Astrocyte of the cerebellum (primary cell): ENCODE measurements at regions not wholly inside any gene's neighbourhood (a gene's known extent, or its start where the extent isn't known, plus 50 kb on each side); places are given as distances from the start of the nearest gene placed in this dataset.

Experiments used
- DNase-seq: peaks from one replicate; pipeline ENCODE4 v3.0.0-alpha.2; 2011; ENCODE audit warnings: low read depth
- H3K4me3 ChIP-seq: 2 replicates; pipeline ENCODE4 v1.5.1; 2011; ENCODE audit warnings: mild to moderate bottlenecking, low read depth, low read length, moderate library complexity
- in situ Hi-C: cut with HindIII; loops from 2 replicates; pipeline ENCODE4 v1.10.0; 2017; ENCODE audit warnings: low sequenced_read_pairs
- TF ChIP-seq, protein P1 (sequence below): IDR thresholded peaks from 2 replicates; pipeline ENCODE4 v1.5.1; 2012; ENCODE audit warnings: low read length, low read depth, moderate library complexity, mild to moderate bottlenecking; ENCODE audit errors: missing control alignments

GRCh38 chr10:3471472-3471871, 298.9 kb upstream of the PITRM1 start:
- in situ Hi-C loops, result no loop called here
- DNase-seq, result no peak
- TF ChIP-seq, protein P1, sequence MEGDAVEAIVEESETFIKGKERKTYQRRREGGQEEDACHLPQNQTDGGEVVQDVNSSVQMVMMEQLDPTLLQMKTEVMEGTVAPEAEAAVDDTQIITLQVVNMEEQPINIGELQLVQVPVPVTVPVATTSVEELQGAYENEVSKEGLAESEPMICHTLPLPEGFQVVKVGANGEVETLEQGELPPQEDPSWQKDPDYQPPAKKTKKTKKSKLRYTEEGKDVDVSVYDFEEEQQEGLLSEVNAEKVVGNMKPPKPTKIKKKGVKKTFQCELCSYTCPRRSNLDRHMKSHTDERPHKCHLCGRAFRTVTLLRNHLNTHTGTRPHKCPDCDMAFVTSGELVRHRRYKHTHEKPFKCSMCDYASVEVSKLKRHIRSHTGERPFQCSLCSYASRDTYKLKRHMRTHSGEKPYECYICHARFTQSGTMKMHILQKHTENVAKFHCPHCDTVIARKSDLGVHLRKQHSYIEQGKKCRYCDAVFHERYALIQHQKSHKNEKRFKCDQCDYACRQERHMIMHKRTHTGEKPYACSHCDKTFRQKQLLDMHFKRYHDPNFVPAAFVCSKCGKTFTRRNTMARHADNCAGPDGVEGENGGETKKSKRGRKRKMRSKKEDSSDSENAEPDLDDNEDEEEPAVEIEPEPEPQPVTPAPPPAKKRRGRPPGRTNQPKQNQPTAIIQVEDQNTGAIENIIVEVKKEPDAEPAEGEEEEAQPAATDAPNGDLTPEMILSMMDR, result no peak
- no peak overlapping the region for H3K4me3 ChIP-seq

GRCh38 chr10:3470191-3470590, 297.6 kb upstream of the PITRM1 start:
- TF ChIP-seq, protein P1, result no peak
- no peak for DNase-seq
- in situ Hi-C loops, result no loop called here
- H3K4me3 ChIP-seq, result no peak overlapping the region

DNA sequence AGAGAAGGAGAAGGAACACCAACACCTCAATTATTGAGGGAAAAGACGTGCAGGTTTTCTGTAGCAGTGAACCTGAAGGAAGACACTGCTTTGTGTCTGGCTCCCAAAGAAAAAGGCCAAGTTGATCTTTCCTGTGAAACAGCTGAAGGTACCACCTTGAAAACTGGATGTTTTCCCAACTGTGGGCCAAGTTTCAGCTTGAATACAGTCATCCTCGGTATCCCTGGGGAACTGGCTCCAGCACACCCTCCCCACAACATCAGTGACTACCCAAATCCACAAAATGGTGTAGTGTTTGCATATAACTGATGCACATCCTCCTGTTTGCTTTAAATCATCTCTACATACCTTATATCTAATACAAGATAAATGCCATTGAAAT, 297.0 kb upstream of the PITRM1 start:
- DNase-seq, result no peak
- in situ Hi-C loops, result no loop called here
- no peak overlapping the region for H3K4me3 ChIP-seq
- TF ChIP-seq, protein P1, result no peak

- DNase-seq, result peak; percentile 88
- in situ Hi-C loops, result no loop called here
- H3K4me3 ChIP-seq, result no peak overlapping the region
- TF ChIP-seq, protein P1, result no peak
Observed at GRCh38 chr10:3468919-3469638, 296.5 kb upstream of the PITRM1 start.

- peak overlapping the region; percentile 15 for H3K4me3 ChIP-seq
- DNase-seq, result peak; percentile 98
- in situ Hi-C loops, result no loop called here
- TF ChIP-seq, protein P1, result peak; percentile 45
Observed at GRCh38 chr10:3467052-3467951, 294.7 kb upstream of the PITRM1 start.

DNA sequence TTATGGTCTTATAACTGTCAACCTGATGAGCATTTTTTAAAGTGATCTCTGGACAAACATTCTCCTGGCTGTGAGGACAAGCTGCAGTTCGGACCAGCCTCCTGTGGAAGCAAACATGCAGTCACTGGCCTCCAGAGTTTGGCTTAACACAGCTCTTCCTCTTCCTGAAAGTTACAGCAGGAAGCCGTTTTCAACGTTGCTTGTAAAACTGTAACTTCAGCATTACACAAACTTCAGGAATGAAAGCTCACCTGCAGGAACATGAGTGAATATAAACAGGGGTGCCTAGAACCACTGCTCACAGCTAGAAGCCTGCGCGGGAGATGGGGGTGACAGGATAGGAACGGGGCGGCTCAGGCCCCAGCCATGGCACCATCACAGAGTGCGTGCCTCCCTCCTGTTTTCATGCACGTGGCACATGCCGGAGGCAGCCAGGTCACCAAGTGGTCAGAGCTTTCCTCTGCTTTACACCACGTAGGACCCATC, 292.9 kb upstream of the PITRM1 start:
- TF ChIP-seq, protein P1, result no peak
- in situ Hi-C loops, result no loop called here
- no peak for DNase-seq
- H3K4me3 ChIP-seq, result no peak overlapping the region
